Body of pancreas (tissue), 4 donors: ENCODE measurements at regions not wholly inside any gene's neighbourhood (a gene's known extent, or its start where the extent isn't known, plus 50 kb on each side); places are given as distances from the start of the nearest gene placed in this dataset.

ENCODE experiments used
- POLR2A ChIP-seq, 3 donors: fragments of 450-650 bp; IDR thresholded peaks; one replicate each; pipeline ENCODE4 v1.6.1; 2016; ENCODE audit warnings: antibody characterized with exemption in 3 of 3, mild to moderate bottlenecking in 2 of 3
- TF ChIP-seq, protein P1 (sequence below), 7 experiments: fragments of 450-650 bp in 4 of 7; fragments of 200-600 bp in 3 of 7; sonication (generic) in 3 of 7; IDR thresholded peaks; one replicate each; pipeline ENCODE4 v1.5.1; 2016 to 2019; ENCODE audit warnings: antibody characterized with exemption in 7 of 7

DNA sequence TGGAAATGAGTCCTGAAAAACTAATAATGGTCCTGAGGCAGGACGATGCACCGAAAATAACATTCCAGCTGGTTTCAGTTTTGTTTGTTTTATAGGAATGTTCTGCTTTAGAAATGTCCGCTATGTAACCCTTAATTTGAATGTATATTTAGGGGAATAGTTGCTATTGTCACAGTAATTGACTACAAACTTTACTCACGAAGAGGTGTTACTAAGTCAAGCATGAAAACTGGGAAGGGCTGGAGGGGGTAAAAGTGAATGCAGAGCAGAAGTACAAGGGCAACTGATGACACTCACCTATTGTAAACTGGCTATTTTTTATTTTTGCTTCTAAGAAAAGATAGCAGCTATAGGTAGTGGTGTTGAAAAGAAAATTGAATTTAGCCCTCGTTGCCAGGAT, 230.7 kb upstream of the SYT10 start:
- TF ChIP-seq, protein P1, sequence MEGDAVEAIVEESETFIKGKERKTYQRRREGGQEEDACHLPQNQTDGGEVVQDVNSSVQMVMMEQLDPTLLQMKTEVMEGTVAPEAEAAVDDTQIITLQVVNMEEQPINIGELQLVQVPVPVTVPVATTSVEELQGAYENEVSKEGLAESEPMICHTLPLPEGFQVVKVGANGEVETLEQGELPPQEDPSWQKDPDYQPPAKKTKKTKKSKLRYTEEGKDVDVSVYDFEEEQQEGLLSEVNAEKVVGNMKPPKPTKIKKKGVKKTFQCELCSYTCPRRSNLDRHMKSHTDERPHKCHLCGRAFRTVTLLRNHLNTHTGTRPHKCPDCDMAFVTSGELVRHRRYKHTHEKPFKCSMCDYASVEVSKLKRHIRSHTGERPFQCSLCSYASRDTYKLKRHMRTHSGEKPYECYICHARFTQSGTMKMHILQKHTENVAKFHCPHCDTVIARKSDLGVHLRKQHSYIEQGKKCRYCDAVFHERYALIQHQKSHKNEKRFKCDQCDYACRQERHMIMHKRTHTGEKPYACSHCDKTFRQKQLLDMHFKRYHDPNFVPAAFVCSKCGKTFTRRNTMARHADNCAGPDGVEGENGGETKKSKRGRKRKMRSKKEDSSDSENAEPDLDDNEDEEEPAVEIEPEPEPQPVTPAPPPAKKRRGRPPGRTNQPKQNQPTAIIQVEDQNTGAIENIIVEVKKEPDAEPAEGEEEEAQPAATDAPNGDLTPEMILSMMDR (IDR thresholded peaks at IDR 0.05): no peak
- no peak for TF ChIP-seq POLR2A (IDR thresholded peaks at IDR 0.05)
